A172 (cell line): ENCODE measurements at regions not wholly inside any gene's neighbourhood (a gene's known extent, or its start where the extent isn't known, plus 50 kb on each side); places are given as distances from the start of the nearest gene placed in this dataset.

Experiments used
- DNase-seq: peaks from one replicate; pipeline ENCODE4 v3.0.0-alpha.2; 2015; ENCODE audit warnings: low spot score

GRCh38 chr21:26224366-26224765 lies 53.8 kb upstream of the APP start:
- no peak for DNase-seq
